ENCODE measurements at regions not wholly inside any gene's neighbourhood (a gene's known extent, or its start where the extent isn't known, plus 50 kb on each side); places are given as distances from the start of the nearest gene placed in this dataset.

- H3K27ac ChIP-seq (ENCODE audit: low read depth in 1 of 2, low read length in 2 of 2) = no peak overlapping the region
- H3K4me1 ChIP-seq (ENCODE audit: control insufficient read depth in 4 of 4, insufficient read depth in 4 of 4, low read length in 3 of 4) = no peaks in the 10 kb centered on the region
- no peaks in the 10 kb centered on the region for H3K9me3 ChIP-seq (ENCODE audit: control insufficient read depth in 4 of 4, low read length in 3 of 4)
- no peak overlapping the region for H3K4me3 ChIP-seq (ENCODE audit: low read depth in 1 of 3, low read length in 3 of 3)
- TF ChIP-seq HNF4G (IDR thresholded peaks at IDR 0.05) (no peak), EGR1 (IDR thresholded peaks at IDR 0.05; ENCODE audit: low read depth in 2 of 2) (no peak), NR2F2 (IDR thresholded peaks at IDR 0.05) (no peak), YY1 (IDR thresholded peaks at IDR 0.05) (no peak), HNF4A (conservative IDR thresholded peaks at IDR 0.05) (no peak), TAF1 (conservative IDR thresholded peaks at IDR 0.05) (no peak), JUND (IDR thresholded peaks at IDR 0.05) (no peak), ATF3 (IDR thresholded peaks at IDR 0.05) (no peak), FOXA1 (IDR thresholded peaks at IDR 0.05) (no peak), RAD21 (IDR thresholded peaks at IDR 0.05) (no peak), SP1 (IDR thresholded peaks at IDR 0.05) (no peak), GABPA (IDR thresholded peaks at IDR 0.05 in 1 of 2, conservative IDR thresholded peaks at IDR 0.05 in 1 of 2) (no peak), RXRA (IDR thresholded peaks at IDR 0.05) (no peak), ZBTB33 (IDR thresholded peaks at IDR 0.05) (no peak), CTCF (IDR thresholded peaks at IDR 0.05; ENCODE audit: low read depth, low read length, missing input control) (no peak), FOXA2 (IDR thresholded peaks at IDR 0.05) (no peak)
- TF ChIP-seq, protein P1, sequence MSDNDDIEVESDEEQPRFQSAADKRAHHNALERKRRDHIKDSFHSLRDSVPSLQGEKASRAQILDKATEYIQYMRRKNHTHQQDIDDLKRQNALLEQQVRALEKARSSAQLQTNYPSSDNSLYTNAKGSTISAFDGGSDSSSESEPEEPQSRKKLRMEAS (IDR thresholded peaks at IDR 0.05) = no peak
- TF ChIP-seq, protein P2, sequence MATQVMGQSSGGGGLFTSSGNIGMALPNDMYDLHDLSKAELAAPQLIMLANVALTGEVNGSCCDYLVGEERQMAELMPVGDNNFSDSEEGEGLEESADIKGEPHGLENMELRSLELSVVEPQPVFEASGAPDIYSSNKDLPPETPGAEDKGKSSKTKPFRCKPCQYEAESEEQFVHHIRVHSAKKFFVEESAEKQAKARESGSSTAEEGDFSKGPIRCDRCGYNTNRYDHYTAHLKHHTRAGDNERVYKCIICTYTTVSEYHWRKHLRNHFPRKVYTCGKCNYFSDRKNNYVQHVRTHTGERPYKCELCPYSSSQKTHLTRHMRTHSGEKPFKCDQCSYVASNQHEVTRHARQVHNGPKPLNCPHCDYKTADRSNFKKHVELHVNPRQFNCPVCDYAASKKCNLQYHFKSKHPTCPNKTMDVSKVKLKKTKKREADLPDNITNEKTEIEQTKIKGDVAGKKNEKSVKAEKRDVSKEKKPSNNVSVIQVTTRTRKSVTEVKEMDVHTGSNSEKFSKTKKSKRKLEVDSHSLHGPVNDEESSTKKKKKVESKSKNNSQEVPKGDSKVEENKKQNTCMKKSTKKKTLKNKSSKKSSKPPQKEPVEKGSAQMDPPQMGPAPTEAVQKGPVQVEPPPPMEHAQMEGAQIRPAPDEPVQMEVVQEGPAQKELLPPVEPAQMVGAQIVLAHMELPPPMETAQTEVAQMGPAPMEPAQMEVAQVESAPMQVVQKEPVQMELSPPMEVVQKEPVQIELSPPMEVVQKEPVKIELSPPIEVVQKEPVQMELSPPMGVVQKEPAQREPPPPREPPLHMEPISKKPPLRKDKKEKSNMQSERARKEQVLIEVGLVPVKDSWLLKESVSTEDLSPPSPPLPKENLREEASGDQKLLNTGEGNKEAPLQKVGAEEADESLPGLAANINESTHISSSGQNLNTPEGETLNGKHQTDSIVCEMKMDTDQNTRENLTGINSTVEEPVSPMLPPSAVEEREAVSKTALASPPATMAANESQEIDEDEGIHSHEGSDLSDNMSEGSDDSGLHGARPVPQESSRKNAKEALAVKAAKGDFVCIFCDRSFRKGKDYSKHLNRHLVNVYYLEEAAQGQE (IDR thresholded peaks at IDR 0.05) = no peak
- no peak overlapping the region for H3K9ac ChIP-seq (ENCODE audit: low read depth in 1 of 2, low read length in 2 of 2)
- no peak for DNase-seq (ENCODE audit: low spot score)
- H3K36me3 ChIP-seq (ENCODE audit: control insufficient read depth in 4 of 4, insufficient read depth in 3 of 4, low read depth in 1 of 4, low read length in 3 of 4) = no peaks in the 10 kb centered on the region
- WGBS = 60% methylated on average over 2 of the region's 2 CpGs
- H3K27me3 ChIP-seq (ENCODE audit: control insufficient read depth in 4 of 4, insufficient read depth in 4 of 4, low read length in 3 of 4) = no peaks in the 10 kb centered on the region
Observed at GRCh38 chr7:49717547-49717946, 55.9 kb upstream of the VWC2 start.

Data from liver (tissue), 8 donors.